ENCODE measurements at regions not wholly inside any gene's neighbourhood (a gene's known extent, or its start where the extent isn't known, plus 50 kb on each side); places are given as distances from the start of the nearest gene placed in this dataset.
"Not testable (repeated sequence)": the region's sequence is repeated elsewhere in the genome, so short reads cannot be mapped to it uniquely, and the experiment has no call there.

- ATAC-seq, result no peak
- no peaks in the 10 kb centered on the region for H3K9me3 ChIP-seq
- no peaks in the 10 kb centered on the region for H3K27me3 ChIP-seq
- H3K27ac ChIP-seq, result no peak overlapping the region
- DNase-seq, result no peak
- no peak overlapping the region for H3K4me3 ChIP-seq
- H3K4me1 ChIP-seq, result no peaks in the 10 kb centered on the region
- in situ Hi-C loops (cut with MboI; ENCODE audit: low sequenced_read_pairs in 4 of 4) (no loop called here), intact Hi-C loops (cut with DNase I; ENCODE audit: low total_unique reads) (no loop called here)
- no peaks in the 10 kb centered on the region for H3K36me3 ChIP-seq
- TF ChIP-seq, protein P1, sequence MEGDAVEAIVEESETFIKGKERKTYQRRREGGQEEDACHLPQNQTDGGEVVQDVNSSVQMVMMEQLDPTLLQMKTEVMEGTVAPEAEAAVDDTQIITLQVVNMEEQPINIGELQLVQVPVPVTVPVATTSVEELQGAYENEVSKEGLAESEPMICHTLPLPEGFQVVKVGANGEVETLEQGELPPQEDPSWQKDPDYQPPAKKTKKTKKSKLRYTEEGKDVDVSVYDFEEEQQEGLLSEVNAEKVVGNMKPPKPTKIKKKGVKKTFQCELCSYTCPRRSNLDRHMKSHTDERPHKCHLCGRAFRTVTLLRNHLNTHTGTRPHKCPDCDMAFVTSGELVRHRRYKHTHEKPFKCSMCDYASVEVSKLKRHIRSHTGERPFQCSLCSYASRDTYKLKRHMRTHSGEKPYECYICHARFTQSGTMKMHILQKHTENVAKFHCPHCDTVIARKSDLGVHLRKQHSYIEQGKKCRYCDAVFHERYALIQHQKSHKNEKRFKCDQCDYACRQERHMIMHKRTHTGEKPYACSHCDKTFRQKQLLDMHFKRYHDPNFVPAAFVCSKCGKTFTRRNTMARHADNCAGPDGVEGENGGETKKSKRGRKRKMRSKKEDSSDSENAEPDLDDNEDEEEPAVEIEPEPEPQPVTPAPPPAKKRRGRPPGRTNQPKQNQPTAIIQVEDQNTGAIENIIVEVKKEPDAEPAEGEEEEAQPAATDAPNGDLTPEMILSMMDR (IDR thresholded peaks at IDR 0.05 in 4 of 5, conservative IDR thresholded peaks at IDR 0.05 in 1 of 5), result no peak
Observed at GRCh38 chr6:37085198-37085597, 79.7 kb downstream of the FGD2 start.

GRCh38 chr6:37088897-37089296, 81.1 kb upstream of the PIM1 start:
- H3K27ac ChIP-seq, result no peak overlapping the region
- H3K27me3 ChIP-seq, result no peaks in the 10 kb centered on the region
- no peak for DNase-seq
- no peak overlapping the region for H3K4me3 ChIP-seq
- H3K9me3 ChIP-seq, result no peaks in the 10 kb centered on the region
- no peaks in the 10 kb centered on the region for H3K4me1 ChIP-seq
- TF ChIP-seq, protein P1 (IDR thresholded peaks at IDR 0.05 in 4 of 5, conservative IDR thresholded peaks at IDR 0.05 in 1 of 5), result no peak
- no peak for TF ChIP-seq POLR2A (IDR thresholded peaks at IDR 0.05)
- no peak for ATAC-seq
- no peaks in the 10 kb centered on the region for H3K36me3 ChIP-seq
- intact Hi-C loops (cut with DNase I; ENCODE audit: low total_unique reads) (no loop called here), in situ Hi-C loops (cut with MboI; ENCODE audit: low sequenced_read_pairs in 4 of 4) (no loop called here)

DNA sequence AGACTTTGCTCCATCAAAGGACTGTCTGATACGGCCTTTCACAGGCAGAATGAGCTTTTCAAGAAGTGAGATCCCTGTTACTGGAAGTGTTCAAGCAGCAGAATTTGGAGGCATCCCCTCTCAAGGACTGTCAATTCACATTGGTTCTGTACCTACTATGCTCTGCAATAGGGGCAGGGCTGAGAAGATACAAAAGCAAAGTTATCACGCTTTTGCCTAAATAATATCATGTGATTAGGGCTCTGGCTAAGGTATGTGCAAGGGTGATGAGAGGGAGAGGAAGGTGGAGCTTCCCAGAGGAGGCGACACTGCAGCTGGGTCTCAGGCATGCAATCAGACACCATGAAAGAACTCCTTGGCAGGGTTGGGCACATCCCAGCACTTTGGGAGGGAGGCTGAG, 80.2 kb upstream of the PIM1 start:
- intact Hi-C loops (cut with DNase I; ENCODE audit: low total_unique reads) (no loop called here), in situ Hi-C loops (cut with MboI; ENCODE audit: low sequenced_read_pairs in 4 of 4) (no loop called here)
- H3K4me1 ChIP-seq, result no peaks in the 10 kb centered on the region
- no peak overlapping the region for H3K27ac ChIP-seq
- H3K36me3 ChIP-seq, result no peaks in the 10 kb centered on the region
- no peak overlapping the region for H3K4me3 ChIP-seq
- no peaks in the 10 kb centered on the region for H3K9me3 ChIP-seq
- TF ChIP-seq, protein P1 (IDR thresholded peaks at IDR 0.05 in 4 of 5, conservative IDR thresholded peaks at IDR 0.05 in 1 of 5), result no peak
- no peak for TF ChIP-seq POLR2A (IDR thresholded peaks at IDR 0.05)
- no peak for ATAC-seq
- H3K27me3 ChIP-seq, result no peaks in the 10 kb centered on the region
- no peak for DNase-seq

GRCh38 chr6:37091104-37091503, 78.8 kb upstream of the PIM1 start:
- H3K27me3 ChIP-seq; H3K4me1 ChIP-seq; H3K36me3 ChIP-seq; H3K27ac ChIP-seq; H3K4me3 ChIP-seq; H3K9me3 ChIP-seq; in situ Hi-C loops (cut with MboI; ENCODE audit: low sequenced_read_pairs in 4 of 4); intact Hi-C loops (cut with DNase I; ENCODE audit: low total_unique reads); DNase-seq; ATAC-seq: not testable (repeated sequence)

DNA sequence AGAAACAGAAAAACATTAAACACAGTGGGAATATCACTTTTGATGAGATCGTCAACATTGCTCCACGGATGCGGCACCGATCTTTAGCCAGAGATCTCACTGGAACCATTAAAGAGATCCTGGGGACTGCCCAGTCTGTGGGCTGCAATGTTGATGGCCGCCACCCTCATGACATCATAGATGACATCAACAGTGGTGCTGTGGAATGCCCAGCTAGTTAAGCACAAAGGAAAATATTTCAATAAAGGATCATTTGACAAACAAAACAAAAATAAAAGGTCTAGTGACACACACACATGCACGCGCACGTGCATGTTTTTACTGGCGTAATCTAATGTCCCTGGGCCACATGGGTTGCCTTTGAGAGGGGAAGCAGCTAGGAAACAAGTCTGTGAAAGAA, 78.4 kb upstream of the PIM1 start:
- H3K4me1 ChIP-seq, result peaks cover 12 to 14% of the 10 kb centered on the region in 2 donors
- H3K4me3 ChIP-seq; intact Hi-C loops (cut with DNase I; ENCODE audit: low total_unique reads); H3K27me3 ChIP-seq; DNase-seq; ATAC-seq; H3K9me3 ChIP-seq; H3K27ac ChIP-seq; H3K36me3 ChIP-seq; in situ Hi-C loops (cut with MboI; ENCODE audit: low sequenced_read_pairs in 4 of 4): not testable (repeated sequence)

DNA sequence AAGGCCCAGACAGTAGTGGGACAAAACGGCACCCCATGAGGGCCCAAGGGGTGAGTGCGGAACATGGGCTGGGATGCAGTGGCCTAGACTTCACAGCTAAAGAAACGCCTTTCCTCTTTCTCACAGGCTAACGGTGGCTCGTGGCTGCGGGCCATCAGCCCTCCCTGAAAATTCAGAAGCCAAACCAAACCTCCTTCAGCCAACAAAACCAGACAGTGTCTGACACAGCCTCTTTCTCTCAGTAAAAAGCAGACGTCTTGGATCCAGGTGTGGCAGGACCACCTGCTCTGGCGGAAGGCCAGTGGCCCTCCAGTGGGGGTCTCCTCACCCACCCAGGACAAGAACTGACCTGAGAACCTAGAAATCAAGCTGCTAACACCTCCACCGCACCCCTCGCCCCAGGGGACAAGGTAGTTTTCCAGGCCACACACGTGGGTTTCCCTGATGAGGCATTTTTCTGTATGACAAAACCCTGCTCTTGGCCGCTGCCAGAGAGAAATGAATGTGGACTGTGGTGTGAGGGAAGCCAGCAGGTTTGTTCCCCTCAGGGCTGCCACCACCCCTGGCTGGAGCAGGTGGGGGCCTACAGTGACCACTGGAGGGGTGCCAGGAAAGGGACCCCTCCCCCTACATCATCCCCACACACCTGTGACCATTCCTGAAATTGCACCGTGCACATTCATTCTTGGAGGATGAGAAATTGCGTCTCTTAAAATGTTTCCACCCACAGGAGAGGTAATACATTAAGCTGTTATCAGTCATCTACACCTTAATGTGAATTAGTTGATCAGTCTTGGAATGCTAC, 76.8 kb upstream of the PIM1 start:
- TF ChIP-seq, protein P1 (IDR thresholded peaks at IDR 0.05 in 4 of 5, conservative IDR thresholded peaks at IDR 0.05 in 1 of 5), result no peak
- no peak for TF ChIP-seq POLR2A (IDR thresholded peaks at IDR 0.05)
- H3K9me3 ChIP-seq, result no peaks in the 10 kb centered on the region
- DNase-seq, result no peak
- intact Hi-C loops (cut with DNase I; ENCODE audit: low total_unique reads) (no loop called here), in situ Hi-C loops (cut with MboI; ENCODE audit: low sequenced_read_pairs in 4 of 4) (no loop called here)
- no peak overlapping the region for H3K4me3 ChIP-seq
- ATAC-seq, result no peak
- H3K27ac ChIP-seq, result no peak overlapping the region
- no peaks in the 10 kb centered on the region for H3K36me3 ChIP-seq
- no peaks in the 10 kb centered on the region for H3K27me3 ChIP-seq
- H3K4me1 ChIP-seq, result peaks cover 12 to 14% of the 10 kb centered on the region in 2 donors
